GM12865 (cell line): ENCODE measurements at regions not wholly inside any gene's neighbourhood (a gene's known extent, or its start where the extent isn't known, plus 50 kb on each side); places are given as distances from the start of the nearest gene placed in this dataset.
"Not testable (repeated sequence)": the region's sequence is repeated elsewhere in the genome, so short reads cannot be mapped to it uniquely, and the experiment has no call there.

Source experiments
- DNase-seq: peaks from one replicate; pipeline ENCODE4 v3.0.0; 2010; ENCODE audit warnings: low read depth
- H3K4me3 ChIP-seq: 2 replicates; pipeline ENCODE4 v1.5.1; 2011; ENCODE audit warnings: mild to moderate bottlenecking, low read depth, low read length, control low read depth
- CTCF ChIP-seq: IDR thresholded peaks from 2 replicates; pipeline ENCODE4 v1.5.1; 2011; ENCODE audit warnings: low read length, control low read depth, low read depth, inconsistent platforms; ENCODE audit not compliant: insufficient read depth; ENCODE audit errors: missing control alignments

DNA sequence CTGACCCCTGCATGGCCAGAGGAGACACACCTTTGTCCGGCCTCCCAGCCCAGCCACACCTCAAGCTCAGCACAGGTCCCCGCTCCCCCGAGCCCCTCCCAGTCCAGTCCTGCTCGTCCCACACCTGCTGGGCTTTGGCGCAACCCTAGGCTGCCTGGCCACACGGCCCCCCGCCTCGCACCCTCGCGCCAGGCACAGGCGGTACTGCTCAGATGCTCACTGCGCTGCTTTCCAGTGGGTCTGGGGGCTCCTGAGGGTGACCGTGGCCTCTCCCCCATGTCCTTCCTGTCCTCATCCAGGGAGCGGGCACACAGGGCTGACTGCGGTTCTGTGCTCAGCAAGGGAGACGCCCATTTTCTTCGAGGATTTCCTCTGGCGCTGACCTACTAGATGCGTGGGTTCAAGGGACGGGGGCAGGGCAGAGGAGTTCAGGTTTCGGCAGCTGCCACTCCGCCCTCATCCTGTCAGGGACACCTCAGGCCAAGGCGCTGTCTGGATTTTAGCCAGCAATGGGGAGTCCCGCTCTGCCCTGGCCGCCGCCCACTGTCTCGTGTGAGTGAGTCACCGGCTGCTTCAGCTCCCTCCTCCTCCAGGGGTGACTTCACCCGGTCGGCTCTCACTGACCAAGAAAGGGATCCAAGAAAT, 118.0 kb upstream of the ZNF469 start:
- DNase-seq: peak; percentile 80
- H3K4me3 ChIP-seq: no peak overlapping the region
- TF ChIP-seq CTCF: no peak

- peak; percentile 54 for DNase-seq
- H3K4me3 ChIP-seq: not testable (repeated sequence)
Observed at GRCh38 chr16:88265286-88265938, 117.3 kb upstream of the ZNF469 start.

GRCh38 chr16:88266036-88266435, 116.7 kb upstream of the ZNF469 start:
- not testable (repeated sequence) for H3K4me3 ChIP-seq, DNase-seq

- not testable (repeated sequence) for H3K4me3 ChIP-seq, DNase-seq
Observed at GRCh38 chr16:88266935-88267551, 115.7 kb upstream of the ZNF469 start.

- DNase-seq, H3K4me3 ChIP-seq: not testable (repeated sequence)
Observed at GRCh38 chr16:88268186-88268970, 114.4 kb upstream of the ZNF469 start.

GRCh38 chr16:88270171-88270790, 112.5 kb upstream of the ZNF469 start:
- DNase-seq, H3K4me3 ChIP-seq: not testable (repeated sequence)

DNA sequence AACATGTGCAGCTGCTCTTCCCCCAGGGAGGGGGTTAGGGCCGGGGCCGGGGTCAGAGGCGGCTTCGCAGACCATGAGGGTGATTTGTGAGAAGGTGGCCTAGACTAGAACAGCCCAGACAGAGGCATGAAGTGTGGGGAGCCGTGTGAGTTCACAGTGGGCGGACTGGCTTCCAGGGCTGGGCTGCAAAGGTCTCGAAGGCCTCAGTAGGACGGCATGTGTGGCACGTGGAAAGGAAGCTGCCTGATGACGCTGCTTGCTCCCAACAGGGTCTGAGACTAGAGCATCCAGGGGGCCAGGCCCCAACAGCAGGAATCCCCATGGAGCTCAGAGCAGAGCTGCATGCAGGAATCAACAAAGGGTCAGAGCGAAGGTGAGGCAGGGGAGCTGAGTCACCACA, 111.5 kb upstream of the ZNF469 start:
- not testable (repeated sequence) for DNase-seq, H3K4me3 ChIP-seq

GRCh38 chr16:88271776-88272175, 111.0 kb upstream of the ZNF469 start:
- not testable (repeated sequence) for H3K4me3 ChIP-seq

GRCh38 chr16:88272437-88272836, 110.3 kb upstream of the ZNF469 start:
- not testable (repeated sequence) for DNase-seq, H3K4me3 ChIP-seq

More at GRCh38 chr16:88271776-88272175, 111.0 kb upstream of the ZNF469 start:
- not testable (repeated sequence) for DNase-seq

DNA sequence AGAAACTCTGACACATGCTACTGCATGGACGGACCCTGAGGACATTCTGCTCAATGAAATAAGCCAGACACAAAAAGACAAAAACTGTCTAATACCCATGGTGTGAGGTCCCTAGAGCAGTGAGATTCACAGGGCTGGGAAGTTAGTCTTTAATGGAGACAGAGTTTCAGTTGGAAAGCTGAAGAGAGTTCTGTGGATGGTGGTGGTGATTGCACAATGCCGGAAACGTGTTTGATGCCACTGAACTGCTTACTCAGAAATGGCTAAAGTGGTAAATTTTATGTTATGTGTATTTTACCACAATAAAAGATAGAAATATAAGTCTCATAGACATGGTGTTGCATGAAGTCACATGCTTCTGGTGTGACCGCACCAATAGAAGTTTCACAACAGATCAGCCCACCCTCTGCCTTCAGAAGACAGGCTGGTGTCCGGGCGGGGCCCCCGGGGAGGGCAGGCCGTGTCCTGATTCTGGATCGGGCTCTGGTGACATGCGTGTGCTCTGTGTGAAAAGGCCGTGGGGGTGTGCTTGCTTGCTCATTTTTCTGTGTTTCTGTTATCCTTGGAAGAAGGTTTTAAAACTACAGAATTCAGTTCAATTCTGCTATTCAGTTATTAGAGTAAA, 108.5 kb upstream of the ZNF469 start:
- H3K4me3 ChIP-seq, DNase-seq: not testable (repeated sequence)

DNA sequence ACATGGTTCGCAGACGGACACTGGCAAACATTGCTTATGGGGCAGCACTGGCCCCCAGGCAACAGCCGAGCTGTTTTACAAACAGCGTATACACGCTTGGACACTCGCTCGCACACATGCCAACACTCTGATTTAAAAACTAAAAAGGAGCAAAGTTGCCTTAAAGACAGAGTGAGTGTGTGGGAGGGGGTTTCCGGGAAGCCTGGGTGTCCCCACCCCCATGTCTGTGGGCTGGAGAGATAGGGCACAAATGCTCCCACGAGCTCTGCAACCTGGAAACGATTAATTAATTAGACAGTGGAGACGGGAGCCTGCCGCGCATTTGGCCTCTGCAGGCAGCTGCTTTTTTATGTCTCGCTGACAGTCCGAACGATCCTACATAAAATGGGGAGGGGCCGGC, 107.9 kb upstream of the ZNF469 start:
- TF ChIP-seq CTCF: no peak
- no peak overlapping the region for H3K4me3 ChIP-seq
- DNase-seq: no peak

DNA sequence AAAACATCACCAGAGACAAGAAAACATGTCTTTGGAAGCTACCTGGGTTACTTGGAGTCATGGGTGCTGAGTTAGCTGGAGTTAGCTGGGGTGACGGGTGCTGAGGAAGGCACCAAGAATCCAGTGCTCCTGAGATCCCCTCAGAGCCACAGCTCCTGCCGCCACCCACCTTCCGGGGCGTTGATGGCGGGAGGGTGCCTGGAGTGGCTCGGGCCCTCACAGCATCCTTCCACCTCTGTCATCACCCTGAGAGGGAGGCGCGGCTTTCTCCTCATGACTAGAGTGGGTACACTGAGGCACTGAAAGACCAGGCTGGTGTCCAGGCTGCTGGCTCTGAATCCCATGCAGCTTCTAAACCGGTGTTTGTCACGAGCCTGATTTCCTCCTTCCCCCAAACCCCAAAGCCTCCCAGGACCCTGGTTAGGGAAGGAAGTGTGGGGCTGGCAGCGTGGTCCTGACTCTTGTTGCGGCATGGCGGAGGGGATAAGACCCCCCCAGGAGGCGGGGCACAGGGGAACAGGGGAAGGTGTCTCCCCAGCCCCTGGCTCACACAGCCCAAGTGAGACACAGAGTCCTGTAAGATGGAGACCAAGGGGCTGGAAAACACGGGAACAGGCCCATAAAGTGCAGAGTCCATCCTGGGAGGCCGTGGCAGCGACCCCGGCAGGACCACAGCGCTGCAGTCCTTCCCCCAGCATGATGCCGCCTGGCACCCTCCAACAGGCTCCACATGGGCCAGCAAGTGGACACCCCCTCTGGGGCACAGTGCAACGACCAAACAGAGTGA, 107.2 kb upstream of the ZNF469 start:
- not testable (repeated sequence) for H3K4me3 ChIP-seq, DNase-seq

- DNase-seq, H3K4me3 ChIP-seq: not testable (repeated sequence)
Observed at GRCh38 chr16:88276123-88276588, 106.6 kb upstream of the ZNF469 start.
